NB4 (cell line): ENCODE measurements at regions not wholly inside any gene's neighbourhood (a gene's known extent, or its start where the extent isn't known, plus 50 kb on each side); places are given as distances from the start of the nearest gene placed in this dataset.

Source experiments
- CTCF ChIP-seq: IDR thresholded peaks from one replicate; pipeline ENCODE4 v1.5.1; 2012; ENCODE audit warnings: low read depth, low read length
- MAX ChIP-seq: IDR thresholded peaks from 2 replicates; pipeline ENCODE4 v1.6.1; 2011; ENCODE audit warnings: low read depth, low read length
- POLR2A ChIP-seq: IDR thresholded peaks from 2 replicates; pipeline ENCODE4 v1.6.1; 2011; ENCODE audit warnings: mild to moderate bottlenecking; ENCODE audit not compliant: insufficient read length; ENCODE audit errors: extremely low read depth

- TF ChIP-seq CTCF (no peak), POLR2A (no peak), MAX (no peak)
Observed at GRCh38 chr1:22218618-22219250, 75.8 kb upstream of the WNT4 start.
